K562 (cell line): ENCODE measurements at regions not wholly inside any gene's neighbourhood (a gene's known extent, or its start where the extent isn't known, plus 50 kb on each side); places are given as distances from the start of the nearest gene placed in this dataset.

Experiments
- ATAC-seq: fragments of 200-7000 bp; cut with Tn5 transposase; 3 replicates; pipeline ENCODE4 v1.9.1; 2020; ENCODE audit warnings: moderate library complexity
- BruUV-seq: library from RNA; stranded (reverse); fragments of 400-500 nt; replicated peaks from 2 replicates; lab custom pipeline; 2021; lab: Mats Ljungman, UMichigan
- CTCF ChIA-PET: fragments of 300-600 bp; formaldehyde crosslinking; extraction: SDS; loops from one replicate; lab custom pipeline; 2021; ENCODE audit warnings: low intra/inter-chr PET ratio; lab: Yijun Ruan, JAX
- POLR2A ChIA-PET: fragments of 300-600, 350-650 bp; sonication (Branson Sonifier 250); formaldehyde crosslinking; extraction: SDS; loops from one replicate; lab custom pipeline; 2021; ENCODE audit warnings: antibody characterized with exemption, inconsistent platforms; lab: Yijun Ruan, JAX
- DNase-seq, 4 experiments: peaks; one replicate each; pipeline versions ENCODE4 v3.0.0 to v3.0.0-alpha.2; 2011 to 2018; ENCODE audit warnings: low spot score in 3 of 4, mixed read lengths in 3 of 4; ENCODE audit errors: extremely low read depth in 1 of 4
- FAIRE-seq: peaks from 2 replicates; lab custom pipeline; 2011; peaks lifted over from hg19 to GRCh38; lab: Jason Lieb, UNC
- H2AFZ ChIP-seq: 2 replicates; pipeline ENCODE4 v1.6.0; 2011; ENCODE audit warnings: low read depth, low read length, control low read depth, inconsistent platforms
- H3K27ac ChIP-seq: fragments of 200-600 bp; 3 replicates; pipeline ENCODE4 v1.8.0; 2011; ENCODE audit warnings: low read depth, mild to moderate bottlenecking, control low read depth, inconsistent platforms, low read length, moderate library complexity, mixed read lengths; ENCODE audit errors: extremely low read depth
- H3K27me3 ChIP-seq, 2 experiments: fragments of 300-600 bp in 1 of 2; 2 replicates in 1 of 2; 3 replicates in 1 of 2; pipeline versions ENCODE4 v1.6.0 to v1.8.0; 2011; ENCODE audit warnings: inconsistent platforms in 2 of 2, low read length in 2 of 2, mild to moderate bottlenecking in 1 of 2, mixed read lengths in 1 of 2, moderate library complexity in 1 of 2; ENCODE audit not compliant: control insufficient read depth in 2 of 2, insufficient read depth in 2 of 2
- H3K36me3 ChIP-seq: fragments of 300-600 bp; 3 replicates; pipeline ENCODE4 v1.8.0; 2011; ENCODE audit warnings: mild to moderate bottlenecking, low read length, inconsistent platforms; ENCODE audit not compliant: control insufficient read depth, insufficient read depth
- H3K4me1 ChIP-seq, 2 experiments: fragments of 200-600 bp in 1 of 2; replicated peaks in 1 of 2; 2 replicates in 1 of 2; 3 replicates in 1 of 2; pipeline versions ENCODE4 v1.5.1 to v1.8.0; 2011; ENCODE audit warnings: inconsistent platforms in 2 of 2, low read length in 2 of 2, mild to moderate bottlenecking in 1 of 2, mixed read lengths in 1 of 2, moderate library complexity in 1 of 2; ENCODE audit not compliant: control insufficient read depth in 2 of 2, insufficient read depth in 2 of 2
- H3K4me2 ChIP-seq: 2 replicates; pipeline ENCODE4 v1.6.1; 2011; ENCODE audit warnings: low read length, control low read depth, inconsistent platforms, mixed read lengths; ENCODE audit not compliant: insufficient read depth
- H3K4me3 ChIP-seq: fragments of 200-600 bp; sonication (generic), shearing (Covaris generic); 2 replicates; pipeline ENCODE4 v1.5.1; 2016; ENCODE audit warnings: control low read depth, inconsistent platforms
- H3K79me2 ChIP-seq: fragments of 200-600 bp; 3 replicates; pipeline ENCODE4 v1.8.0; 2011; ENCODE audit warnings: low read length, inconsistent platforms; ENCODE audit not compliant: control insufficient read depth, insufficient read depth
- H3K9ac ChIP-seq, 2 experiments: 2 replicates each; pipeline versions ENCODE4 v1.6.0 to v1.6.1; 2011; ENCODE audit warnings: low read depth in 2 of 2, low read length in 2 of 2, control low read depth in 1 of 2, inconsistent platforms in 1 of 2, mild to moderate bottlenecking in 1 of 2, mixed read lengths in 1 of 2; ENCODE audit not compliant: insufficient read depth in 1 of 2
- H3K9me1 ChIP-seq: one replicate; pipeline ENCODE4 v1.6.0; 2011; ENCODE audit warnings: inconsistent platforms, mild to moderate bottlenecking, low read length, moderate library complexity; ENCODE audit not compliant: control insufficient read depth, insufficient read depth
- H3K9me3 ChIP-seq: replicated peaks from 2 replicates; pipeline ENCODE4 v1.5.1; 2011; ENCODE audit warnings: low read depth, low read length, inconsistent platforms; ENCODE audit not compliant: control insufficient read depth, insufficient read depth
- H4K20me1 ChIP-seq: replicated peaks from 2 replicates; pipeline ENCODE4 v1.6.1; 2011; ENCODE audit warnings: low read length, inconsistent platforms, mixed read lengths; ENCODE audit not compliant: control insufficient read depth, insufficient read depth
- CCNT2 ChIP-seq: IDR thresholded peaks from 2 replicates; pipeline ENCODE4 v1.6.1; 2011; ENCODE audit warnings: borderline replicate concordance, low read depth, mild to moderate bottlenecking, moderate library complexity, mixed read lengths, low read length; ENCODE audit not compliant: insufficient read length; ENCODE audit errors: extremely low read depth
- HCFC1 ChIP-seq: IDR thresholded peaks from 2 replicates; pipeline ENCODE4 v1.6.1; 2012; ENCODE audit warnings: low read depth, low read length, improper control_type of control experiment
- KLF1 ChIP-seq: fragments of 450-650 bp; IDR thresholded peaks from 2 replicates; pipeline ENCODE4 v1.6.1; 2016; ENCODE audit warnings: missing genetic modification characterization, missing compliant biosample characterization
- NBN ChIP-seq: fragments of 450-650 bp; IDR thresholded peaks from 2 replicates; pipeline ENCODE4 v1.6.1; 2016; ENCODE audit warnings: low read depth, mild to moderate bottlenecking
- PHB2 ChIP-seq: fragments of 450-650 bp; IDR thresholded peaks from 2 replicates; pipeline ENCODE4 v1.6.1; 2017; ENCODE audit warnings: low read depth
- RBM39 ChIP-seq: fragments of 200-400 bp; formaldehyde crosslinking; optimal IDR thresholded peaks from 2 replicates; pipeline ENCODE3; 2018; ENCODE audit warnings: low read depth, low read length
- TAF9B ChIP-seq: fragments of 450-650 bp; IDR thresholded peaks from 2 replicates; pipeline ENCODE4 v1.6.1; 2018; ENCODE audit warnings: mild to moderate bottlenecking; ENCODE audit not compliant: partially characterized antibody
- TGIF2 ChIP-seq: sonication (generic); formaldehyde crosslinking; IDR thresholded peaks from 2 replicates; pipeline ENCODE4 v1.8.1; 2022; ENCODE audit warnings: mild to moderate bottlenecking, missing genetic modification reagents, moderate library complexity
- TRIM28 ChIP-seq: fragments of 450-650 bp; IDR thresholded peaks from 2 replicates; pipeline ENCODE4 v1.6.1; 2017
- TSC22D4 ChIP-seq: fragments of 450-650 bp; IDR thresholded peaks from 2 replicates; pipeline ENCODE4 v1.6.1; 2016; ENCODE audit warnings: missing genetic modification characterization, missing biosample characterization, control low read depth
- WGBS: fragments of 100-300 bp; shearing (Covaris generic); methylation state at CpG from one replicate; pipeline ENCODE4 v1.1.6; 2016; ENCODE audit warnings: low coverage, mixed read lengths; ENCODE audit not compliant: insufficient coverage; ENCODE audit errors: missing lambda C conversion rate; 5-methylcytosine and 5-hydroxymethylcytosine counted together
- in situ Hi-C: fragments of 300-500 bp; cut with MboI; formaldehyde crosslinking; loops from 4 replicates; pipeline ENCODE4 v1.15.0; 2018; ENCODE audit warnings: inconsistent platforms, mixed read lengths
- intact Hi-C: fragments of 100-400 bp; cut with micrococcal nuclease; formaldehyde crosslinking; loops from 2 replicates; pipeline ENCODE4 v1.14.2; 2022
- TF ChIP-seq, protein P1 (sequence below): sonication (generic); formaldehyde crosslinking; IDR thresholded peaks from 2 replicates; pipeline ENCODE4 v1.8.1; 2023; ENCODE audit warnings: mild to moderate bottlenecking, missing genetic modification reagents

DNA sequence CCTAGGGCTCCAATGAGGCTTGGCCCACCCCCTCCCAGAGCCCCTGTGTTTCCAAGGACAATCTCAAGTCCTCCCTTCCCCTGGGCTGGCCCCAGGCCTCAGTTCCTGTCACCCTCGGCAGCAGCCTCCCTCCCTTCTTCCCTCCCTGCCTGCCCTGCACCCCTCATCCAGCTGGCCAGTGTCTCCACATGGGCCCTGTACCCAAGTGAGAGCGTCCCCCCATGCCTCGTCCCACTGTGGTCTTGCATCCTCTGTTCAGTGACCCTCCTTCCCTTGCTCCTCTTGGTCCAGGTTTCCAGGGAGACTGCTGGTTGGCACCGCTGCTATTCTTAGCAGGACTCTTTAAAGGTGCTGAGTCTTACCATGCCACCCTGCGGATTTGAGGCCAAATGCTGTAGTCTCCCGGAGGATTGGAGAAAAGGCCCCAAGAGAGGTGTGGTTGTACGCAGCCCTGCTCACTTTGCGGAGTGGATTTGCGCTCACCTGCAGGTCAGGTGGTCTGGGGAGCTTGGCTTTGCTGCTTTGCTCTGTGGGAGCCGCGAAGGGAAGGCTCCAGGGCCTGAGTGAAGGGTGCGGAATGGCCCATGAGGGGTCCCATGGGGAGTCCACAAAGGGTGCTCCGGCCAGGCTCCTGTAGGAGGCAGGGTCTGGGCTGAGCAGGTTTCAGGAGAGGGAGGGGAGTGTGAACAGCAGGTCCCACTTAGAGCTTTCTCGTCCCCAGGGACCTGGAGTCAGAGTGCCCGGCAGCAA is 519.2 kb downstream of the TCERG1L start:
- no TSS peak for BruUV-seq
- ChIA-PET CTCF (no interaction called here), POLR2A (no interaction called here)
- H3K36me3 ChIP-seq = no peaks in the 10 kb centered on the region
- no peaks in the 10 kb centered on the region for H3K9me3 ChIP-seq
- H2AFZ ChIP-seq = no peak overlapping the region
- H4K20me1 ChIP-seq = no peaks in the 10 kb centered on the region
- H3K4me1 ChIP-seq = no peaks in the 10 kb centered on the region
- ATAC-seq (no peak), DNase-seq (no peak), FAIRE-seq (no peak)
- no peak overlapping the region for H3K4me2 ChIP-seq
- H3K79me2 ChIP-seq = no peaks in the 10 kb centered on the region
- TF ChIP-seq CCNT2 (no peak), TAF9B (no peak), NBN (no peak), TSC22D4 (tag) (no peak), PHB2 (no peak), RBM39 (no peak), HCFC1 (no peak), KLF1 (no peak), TGIF2 (CRISPR knock-in tag) (no peak), TRIM28 (no peak)
- TF ChIP-seq, protein P1, sequence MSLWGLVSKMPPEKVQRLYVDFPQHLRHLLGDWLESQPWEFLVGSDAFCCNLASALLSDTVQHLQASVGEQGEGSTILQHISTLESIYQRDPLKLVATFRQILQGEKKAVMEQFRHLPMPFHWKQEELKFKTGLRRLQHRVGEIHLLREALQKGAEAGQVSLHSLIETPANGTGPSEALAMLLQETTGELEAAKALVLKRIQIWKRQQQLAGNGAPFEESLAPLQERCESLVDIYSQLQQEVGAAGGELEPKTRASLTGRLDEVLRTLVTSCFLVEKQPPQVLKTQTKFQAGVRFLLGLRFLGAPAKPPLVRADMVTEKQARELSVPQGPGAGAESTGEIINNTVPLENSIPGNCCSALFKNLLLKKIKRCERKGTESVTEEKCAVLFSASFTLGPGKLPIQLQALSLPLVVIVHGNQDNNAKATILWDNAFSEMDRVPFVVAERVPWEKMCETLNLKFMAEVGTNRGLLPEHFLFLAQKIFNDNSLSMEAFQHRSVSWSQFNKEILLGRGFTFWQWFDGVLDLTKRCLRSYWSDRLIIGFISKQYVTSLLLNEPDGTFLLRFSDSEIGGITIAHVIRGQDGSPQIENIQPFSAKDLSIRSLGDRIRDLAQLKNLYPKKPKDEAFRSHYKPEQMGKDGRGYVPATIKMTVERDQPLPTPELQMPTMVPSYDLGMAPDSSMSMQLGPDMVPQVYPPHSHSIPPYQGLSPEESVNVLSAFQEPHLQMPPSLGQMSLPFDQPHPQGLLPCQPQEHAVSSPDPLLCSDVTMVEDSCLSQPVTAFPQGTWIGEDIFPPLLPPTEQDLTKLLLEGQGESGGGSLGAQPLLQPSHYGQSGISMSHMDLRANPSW (CRISPR knock-in tag) = no peak
- H3K27me3 ChIP-seq = no peaks in the 10 kb centered on the region
- no peak overlapping the region for H3K27ac ChIP-seq
- no peak overlapping the region for H3K4me3 ChIP-seq
- intact Hi-C loops = no loop called here
- H3K9me1 ChIP-seq = no peaks in the 10 kb centered on the region
- H3K9ac ChIP-seq = no peak overlapping the region
- in situ Hi-C loops = no loop called here
- 0% methylated on average over 10 of the region's 15 CpGs for WGBS
